NCI-H146 (cell line): ENCODE measurements at regions not wholly inside any gene's neighbourhood (a gene's known extent, or its start where the extent isn't known, plus 50 kb on each side); places are given as distances from the start of the nearest gene placed in this dataset.
"Not testable (repeated sequence)": the region's sequence is repeated elsewhere in the genome, so short reads cannot be mapped to it uniquely, and the experiment has no call there.

Experiments
- DNase-seq: peaks from one replicate; lab custom pipeline; 2025; lab: John Stamatoyannopoulos, UW

GRCh38 chr10:118966076-118966849, 63.3 kb upstream of the NANOS1 start:
- no peak for DNase-seq

GRCh38 chr10:118966850-118967125, 62.7 kb upstream of the NANOS1 start:
- DNase-seq = no peak

GRCh38 chr10:118967160-118967559, 62.4 kb upstream of the NANOS1 start:
- DNase-seq = no peak

- DNase-seq = no peak
Measured at GRCh38 chr10:118968060-118968459, 61.5 kb upstream of the NANOS1 start.

- DNase-seq = no peak
Measured at GRCh38 chr10:118968482-118968881, 61.0 kb upstream of the NANOS1 start.

- DNase-seq = no peak
Measured at GRCh38 chr10:118969014-118969413, 60.5 kb upstream of the NANOS1 start.

- DNase-seq = no peak
Measured at GRCh38 chr10:118970770-118971169, 58.7 kb upstream of the NANOS1 start.

- no peak for DNase-seq
Measured at GRCh38 chr10:118971187-118971586, 58.3 kb upstream of the NANOS1 start.

- no peak for DNase-seq
Measured at GRCh38 chr10:118971876-118972275, 57.6 kb upstream of the NANOS1 start.

- DNase-seq = no peak
Measured at GRCh38 chr10:118973744-118974143, 55.8 kb upstream of the NANOS1 start.

GRCh38 chr10:118974951-118975350, 54.6 kb upstream of the NANOS1 start:
- DNase-seq = no peak

- DNase-seq = not testable (repeated sequence)
Measured at GRCh38 chr10:118976219-118976618, 53.3 kb upstream of the NANOS1 start.

- no peak for DNase-seq
Measured at GRCh38 chr10:118977022-118977599, 52.4 kb upstream of the NANOS1 start.

- DNase-seq = no peak
Measured at GRCh38 chr10:118977835-118978234, 51.7 kb upstream of the NANOS1 start.

GRCh38 chr10:118978316-118978997, 51.1 kb upstream of the NANOS1 start:
- no peak for DNase-seq

GRCh38 chr10:118978998-118979350, 50.5 kb upstream of the NANOS1 start:
- DNase-seq = no peak

- no peak for DNase-seq
Measured at GRCh38 chr10:118979661-118980060, 49.9 kb upstream of the NANOS1 start.
